ENCODE measurements at regions not wholly inside any gene's neighbourhood (a gene's known extent, or its start where the extent isn't known, plus 50 kb on each side); places are given as distances from the start of the nearest gene placed in this dataset.

GRCh38 chr16:86089991-86090390 lies 191.0 kb downstream of the IRF8 start:
- H3K4me1 Mint-ChIP-seq (ENCODE audit: low read depth, unreplicated experiment) = peaks cover 2% of the 10 kb centered on the region
- no peak overlapping the region for H3K27ac Mint-ChIP-seq (ENCODE audit: unreplicated experiment)
- no peak overlapping the region for H3K4me3 Mint-ChIP-seq (ENCODE audit: unreplicated experiment)
- TF ChIP-seq CTCF (IDR thresholded peaks at IDR 0.05; ENCODE audit: partially characterized antibody, unreplicated experiment) = no peak
- no peaks in the 10 kb centered on the region for H3K36me3 Mint-ChIP-seq (ENCODE audit: unreplicated experiment)
- H3K27me3 Mint-ChIP-seq (ENCODE audit: unreplicated experiment) = peaks cover 7% of the 10 kb centered on the region
- H3K9me3 Mint-ChIP-seq (ENCODE audit: unreplicated experiment) = no peaks in the 10 kb centered on the region
- no peak for DNase-seq

- H3K27me3 Mint-ChIP-seq (ENCODE audit: unreplicated experiment) = peaks cover 7% of the 10 kb centered on the region
- no peaks in the 10 kb centered on the region for H3K36me3 Mint-ChIP-seq (ENCODE audit: unreplicated experiment)
- peaks cover 2% of the 10 kb centered on the region for H3K4me1 Mint-ChIP-seq (ENCODE audit: low read depth, unreplicated experiment)
- DNase-seq = no peak
- TF ChIP-seq CTCF (IDR thresholded peaks at IDR 0.05; ENCODE audit: partially characterized antibody, unreplicated experiment) = no peak
- no peak overlapping the region for H3K27ac Mint-ChIP-seq (ENCODE audit: unreplicated experiment)
- H3K9me3 Mint-ChIP-seq (ENCODE audit: unreplicated experiment) = no peaks in the 10 kb centered on the region
- H3K4me3 Mint-ChIP-seq (ENCODE audit: unreplicated experiment) = no peak overlapping the region
These were observed 191.7 kb downstream of the IRF8 start for GRCh38 chr16:86090461-86091170.

- H3K36me3 Mint-ChIP-seq (ENCODE audit: unreplicated experiment) = no peaks in the 10 kb centered on the region
- H3K4me3 Mint-ChIP-seq (ENCODE audit: unreplicated experiment) = no peak overlapping the region
- no peak for TF ChIP-seq CTCF (IDR thresholded peaks at IDR 0.05; ENCODE audit: partially characterized antibody, unreplicated experiment)
- H3K4me1 Mint-ChIP-seq (ENCODE audit: low read depth, unreplicated experiment) = peaks cover 2% of the 10 kb centered on the region
- no peaks in the 10 kb centered on the region for H3K9me3 Mint-ChIP-seq (ENCODE audit: unreplicated experiment)
- no peak for DNase-seq
- peaks cover 7% of the 10 kb centered on the region for H3K27me3 Mint-ChIP-seq (ENCODE audit: unreplicated experiment)
- H3K27ac Mint-ChIP-seq (ENCODE audit: unreplicated experiment) = no peak overlapping the region
These were observed 193.0 kb downstream of the IRF8 start for GRCh38 chr16:86091976-86092375.

- TF ChIP-seq CTCF (IDR thresholded peaks at IDR 0.05; ENCODE audit: partially characterized antibody, unreplicated experiment) = no peak
- H3K27ac Mint-ChIP-seq (ENCODE audit: unreplicated experiment) = no peak overlapping the region
- no peak overlapping the region for H3K4me3 Mint-ChIP-seq (ENCODE audit: unreplicated experiment)
- peaks cover 3% of the 10 kb centered on the region for H3K9me3 Mint-ChIP-seq (ENCODE audit: unreplicated experiment)
- H3K27me3 Mint-ChIP-seq (ENCODE audit: unreplicated experiment) = peaks cover 7% of the 10 kb centered on the region
- no peak for DNase-seq
- peaks cover 2% of the 10 kb centered on the region for H3K4me1 Mint-ChIP-seq (ENCODE audit: low read depth, unreplicated experiment)
- peaks cover 4% of the 10 kb centered on the region for H3K36me3 Mint-ChIP-seq (ENCODE audit: unreplicated experiment)
These were observed 193.9 kb downstream of the IRF8 start for GRCh38 chr16:86092586-86093480.

All from glutamatergic neuron (in vitro differentiated cells).